ENCODE measurements at regions not wholly inside any gene's neighbourhood (a gene's known extent, or its start where the extent isn't known, plus 50 kb on each side); places are given as distances from the start of the nearest gene placed in this dataset.
"Not testable (repeated sequence)": the region's sequence is repeated elsewhere in the genome, so short reads cannot be mapped to it uniquely, and the experiment has no call there.

DNA sequence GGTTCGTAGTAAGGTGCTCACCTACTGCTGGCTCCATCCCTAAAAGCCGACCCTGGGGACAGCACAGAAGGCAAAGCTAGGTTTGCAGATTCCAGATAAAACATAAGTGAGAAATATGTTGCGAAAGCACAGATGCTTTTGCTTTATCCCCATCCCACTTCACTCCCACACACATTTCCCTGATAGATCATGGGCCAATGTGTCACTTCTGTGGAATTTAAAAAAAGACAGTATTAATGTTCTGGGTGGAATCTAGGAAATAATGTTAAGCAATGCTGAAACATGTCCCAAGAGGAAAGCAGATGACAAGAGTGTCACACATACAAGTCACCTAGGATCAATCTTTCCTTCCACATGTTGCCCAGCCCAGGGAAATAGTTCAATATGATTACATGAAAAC is 661.0 kb upstream of the MIR17HG start:
- DNase-seq (ENCODE audit: low read depth): no peak

DNA sequence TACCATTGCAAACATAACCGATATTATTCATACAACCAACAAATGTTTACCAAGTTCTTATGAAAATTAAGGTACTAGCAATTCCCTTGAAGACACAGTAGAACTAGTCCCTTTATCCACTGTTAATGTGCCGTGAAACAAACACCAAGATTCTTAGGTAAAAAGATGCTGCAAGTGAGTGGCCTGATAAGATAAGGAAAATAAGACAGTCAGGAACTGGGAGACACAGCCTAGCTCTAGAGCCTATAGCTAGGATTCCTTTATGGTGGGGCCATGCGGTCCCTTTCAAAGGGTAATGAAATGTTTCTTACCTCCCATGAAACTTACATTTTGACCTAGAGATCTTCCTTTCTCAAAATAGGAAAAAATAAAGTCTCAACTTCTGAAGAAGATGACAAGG is 658.4 kb upstream of the MIR17HG start:
- DNase-seq (ENCODE audit: low read depth): no peak

DNA sequence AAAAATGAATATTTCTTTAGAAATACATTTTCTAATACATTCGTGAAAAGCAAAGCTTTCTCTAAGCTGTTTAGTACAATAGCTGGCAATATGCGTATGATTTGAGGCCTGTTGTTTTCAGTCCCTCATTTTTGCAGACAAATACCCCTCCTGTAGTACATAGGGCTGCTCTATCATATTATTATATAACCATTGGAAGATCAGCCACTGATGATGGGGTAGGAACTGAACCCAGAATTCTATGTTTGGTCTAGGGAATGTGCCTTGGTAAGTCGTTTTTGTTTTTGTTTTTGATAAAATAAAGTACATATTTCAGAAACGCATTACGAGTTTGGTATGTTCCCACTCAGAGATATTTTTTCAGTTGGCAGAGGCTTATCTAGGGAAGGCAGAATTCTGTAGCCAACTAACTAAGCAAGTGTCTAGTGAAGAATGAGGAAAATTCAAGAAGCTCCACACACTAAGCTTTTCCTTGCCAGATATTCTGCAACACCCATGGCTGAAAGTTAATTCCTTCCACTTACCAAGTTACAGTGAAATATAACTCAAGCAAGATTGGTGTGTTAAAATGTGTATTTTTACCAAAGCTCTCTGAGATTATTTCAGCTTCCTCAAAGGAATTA is 656.9 kb upstream of the MIR17HG start:
- DNase-seq (ENCODE audit: low read depth): no peak

DNA sequence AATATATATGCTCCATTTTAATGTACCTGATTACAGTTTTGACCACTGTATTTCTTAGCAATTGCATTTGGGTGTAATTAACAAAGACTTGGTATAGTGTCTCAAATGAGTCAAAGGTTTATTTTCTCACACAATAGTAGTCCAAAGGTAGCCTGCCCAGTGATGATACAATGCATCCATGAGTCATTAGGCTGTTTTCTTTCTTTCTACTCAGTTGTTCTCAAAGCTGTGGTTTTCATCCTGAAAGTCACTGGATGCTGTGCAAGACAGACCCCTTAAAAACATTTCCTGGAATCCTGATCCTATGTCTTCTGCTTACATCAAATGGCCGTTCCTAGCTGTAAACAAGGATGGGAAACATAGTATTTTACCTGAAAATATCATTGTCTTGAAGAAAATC is 651.2 kb upstream of the MIR17HG start:
- DNase-seq (ENCODE audit: low read depth): no peak

DNA sequence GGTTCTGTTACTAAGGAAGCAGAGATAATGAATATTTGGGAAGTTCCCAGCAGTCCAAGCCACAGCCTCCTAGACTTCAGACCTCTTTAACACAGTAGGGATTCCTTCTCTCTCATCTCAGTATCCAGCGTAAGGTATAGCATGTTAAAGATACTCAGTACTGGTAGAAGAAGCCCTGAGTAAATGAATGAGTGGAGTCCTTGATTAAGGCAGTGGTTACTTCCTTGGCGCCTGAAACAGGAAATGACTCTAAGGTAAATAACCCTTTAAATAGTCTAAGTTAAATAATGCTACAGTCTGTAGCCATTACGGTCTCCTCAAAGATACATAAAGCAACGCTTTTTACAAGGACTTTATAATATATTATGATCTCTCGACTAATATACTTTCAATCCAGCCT is 650.8 kb upstream of the MIR17HG start:
- no peak for DNase-seq (ENCODE audit: low read depth)

DNA sequence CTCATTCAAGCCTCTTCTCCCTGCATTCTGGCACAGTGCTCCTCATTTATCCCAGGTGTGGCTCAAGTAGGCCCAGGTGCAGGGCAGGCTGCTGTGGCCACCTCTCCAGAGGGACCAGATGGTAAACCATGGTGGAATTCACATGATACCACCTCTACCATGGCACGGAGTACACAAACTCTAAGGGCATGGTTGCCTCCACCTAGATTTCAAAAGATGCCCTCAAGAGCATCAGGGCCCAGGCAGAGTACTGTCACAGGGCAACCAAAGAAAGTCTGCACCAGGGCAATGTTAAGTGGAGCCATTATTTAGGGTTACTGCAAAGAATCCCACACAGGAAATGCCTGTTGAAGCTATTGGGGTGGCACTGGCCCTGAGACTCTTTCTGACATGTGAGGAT is 647.1 kb upstream of the MIR17HG start:
- DNase-seq (ENCODE audit: low read depth): no peak

DNA sequence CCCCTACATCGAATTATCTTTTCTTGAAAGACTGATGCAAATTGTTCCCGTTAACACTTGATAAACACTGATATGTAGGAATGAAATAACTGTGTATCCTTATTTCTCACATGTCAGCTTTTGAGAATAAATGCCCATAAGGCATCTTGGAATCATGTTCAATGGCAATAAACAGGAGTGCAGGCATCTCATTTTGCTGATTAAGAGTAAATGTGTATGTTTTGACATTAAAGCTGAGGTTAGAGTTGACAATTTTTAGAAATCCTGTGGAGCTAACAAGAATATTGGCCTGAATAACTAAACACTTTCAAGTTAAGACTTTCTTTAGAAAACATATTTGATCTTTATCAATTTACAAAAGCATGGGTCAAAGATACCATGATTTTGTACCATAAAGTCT is 646.2 kb upstream of the MIR17HG start:
- DNase-seq (ENCODE audit: low read depth): no peak

DNA sequence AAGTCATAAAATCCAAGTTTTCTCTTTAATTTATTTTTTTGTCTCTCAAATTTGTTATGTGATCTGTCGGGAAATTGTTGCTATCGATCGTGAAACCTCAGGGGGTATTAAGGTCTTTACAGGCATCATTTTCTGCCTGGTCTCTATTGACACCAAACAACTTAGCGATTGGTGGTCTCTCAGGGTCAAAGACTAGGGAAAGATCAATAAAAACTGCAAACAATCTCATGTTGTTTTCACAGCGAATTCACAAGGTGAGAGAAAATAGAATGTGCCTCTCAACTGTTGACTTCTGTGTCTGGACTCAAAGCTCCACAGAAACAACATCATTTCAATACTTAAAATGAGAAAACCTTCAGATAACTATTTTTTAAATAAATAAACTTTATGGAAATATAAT is 645.4 kb upstream of the MIR17HG start:
- DNase-seq (ENCODE audit: low read depth): no peak

DNA sequence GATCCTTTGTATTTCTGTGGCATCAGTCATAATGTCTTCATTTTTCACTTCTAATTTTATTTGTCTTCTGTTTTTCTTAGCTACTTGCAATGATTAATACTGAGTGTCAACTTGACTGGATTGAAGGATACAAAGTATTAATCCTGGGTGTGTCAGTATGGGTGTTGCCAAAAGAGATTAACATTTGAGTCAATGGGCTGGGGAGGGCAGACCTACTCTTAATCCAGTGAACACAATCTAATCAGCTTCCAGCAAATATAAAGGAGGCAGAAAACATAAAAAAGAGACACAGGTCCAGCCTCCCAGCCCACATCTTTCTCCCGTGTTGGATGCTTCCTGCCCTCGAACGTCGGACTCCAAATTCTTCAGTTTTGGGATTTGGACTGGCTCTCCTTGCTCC is 640.9 kb upstream of the MIR17HG start:
- DNase-seq (ENCODE audit: low read depth): no peak

DNA sequence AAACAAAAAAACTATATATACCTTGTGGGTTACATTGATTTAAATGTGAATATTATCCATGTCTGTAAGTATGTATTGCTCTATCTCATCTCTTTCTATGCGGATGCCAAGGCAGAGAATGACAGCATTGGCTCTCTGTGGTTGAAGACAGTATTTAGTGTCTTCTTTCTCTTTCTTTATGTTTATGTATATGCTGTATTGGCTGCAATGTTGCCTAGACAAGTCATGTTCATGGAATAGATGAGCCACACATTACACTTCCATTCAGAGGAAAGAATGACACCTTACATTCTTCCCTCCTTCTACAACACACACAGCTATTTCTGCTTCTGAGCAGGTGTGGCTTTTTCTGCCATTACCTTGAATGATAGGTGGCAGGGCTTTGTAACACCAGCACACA is 639.4 kb upstream of the MIR17HG start:
- DNase-seq (ENCODE audit: low read depth): no peak

DNA sequence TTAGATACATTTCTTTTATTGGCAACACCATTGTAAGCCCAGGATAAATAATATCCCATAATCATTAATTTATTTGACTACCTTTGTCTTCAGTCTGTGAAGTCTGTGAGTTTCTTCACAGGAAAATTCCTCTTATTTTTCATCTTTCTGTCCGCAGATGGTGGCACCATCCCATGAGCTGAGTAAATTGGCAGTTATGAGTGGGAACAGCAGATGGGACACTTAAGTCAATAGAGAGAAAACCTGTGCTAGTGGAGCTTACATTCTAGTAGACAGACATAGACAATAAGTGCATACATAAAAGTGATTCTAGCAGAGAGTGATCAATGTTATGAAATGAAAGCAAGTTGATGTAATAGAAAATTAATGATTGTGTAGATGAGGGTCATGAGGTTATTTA is 638.2 kb upstream of the MIR17HG start:
- DNase-seq (ENCODE audit: low read depth): no peak

DNA sequence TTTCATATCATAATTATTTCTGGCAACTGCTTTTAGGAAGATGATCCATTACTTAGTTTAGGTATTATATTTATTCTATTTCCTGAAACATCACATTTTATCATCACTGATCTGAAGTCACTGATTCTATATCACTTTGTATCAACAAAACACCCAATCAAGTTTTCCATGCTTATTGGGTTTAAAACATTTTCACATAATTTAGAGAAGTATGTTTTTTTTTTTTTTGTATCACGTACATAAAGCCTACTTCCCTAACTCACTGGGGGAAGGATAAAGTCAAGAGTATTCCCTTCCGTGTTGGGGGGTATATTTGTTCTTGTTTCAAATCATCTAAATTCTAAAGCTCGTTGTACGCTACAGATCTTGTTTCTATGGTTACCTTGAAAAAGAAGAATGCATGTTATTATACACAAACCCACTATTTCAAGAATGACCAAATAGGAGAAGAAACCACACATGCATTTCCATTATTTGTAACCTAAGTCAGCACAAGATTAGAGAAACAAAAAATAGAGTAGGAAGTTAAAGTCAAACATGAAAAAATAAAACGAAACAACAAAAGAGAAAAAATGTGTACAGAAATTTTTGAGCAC is 637.2 kb upstream of the MIR17HG start:
- DNase-seq (ENCODE audit: low read depth): no peak

DNA sequence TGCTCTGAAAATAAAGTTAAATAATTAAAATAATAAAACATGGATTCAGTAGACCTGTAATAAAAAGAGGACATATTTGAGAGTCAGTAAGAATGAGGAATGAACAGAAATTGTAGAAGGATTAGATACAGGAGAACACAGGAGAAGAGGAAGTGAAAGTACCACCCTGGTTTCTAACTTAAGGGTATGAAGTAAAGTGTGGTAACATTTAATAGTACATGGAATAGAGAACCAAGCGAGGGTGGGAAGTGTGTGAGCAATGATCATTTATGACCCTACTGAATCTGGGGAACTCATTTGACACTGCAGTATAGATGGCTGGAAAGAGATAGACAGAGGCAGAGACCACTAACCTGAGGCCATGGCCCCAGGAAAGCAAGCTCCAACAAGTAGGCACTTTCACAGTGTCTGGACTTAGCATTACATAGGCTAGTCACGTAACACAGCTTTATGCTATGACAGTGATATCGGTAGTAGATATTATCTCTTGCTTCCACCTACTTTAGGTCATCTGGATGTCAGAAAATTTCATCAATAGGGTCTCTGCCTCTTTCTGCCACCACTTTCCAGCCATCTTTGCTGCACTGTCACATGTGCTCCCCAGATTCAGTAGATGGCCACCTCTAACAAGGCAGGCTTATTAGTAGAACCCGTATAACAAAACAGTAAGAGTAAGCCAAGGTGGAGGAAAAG is 633.9 kb upstream of the MIR17HG start:
- DNase-seq (ENCODE audit: low read depth): no peak

DNA sequence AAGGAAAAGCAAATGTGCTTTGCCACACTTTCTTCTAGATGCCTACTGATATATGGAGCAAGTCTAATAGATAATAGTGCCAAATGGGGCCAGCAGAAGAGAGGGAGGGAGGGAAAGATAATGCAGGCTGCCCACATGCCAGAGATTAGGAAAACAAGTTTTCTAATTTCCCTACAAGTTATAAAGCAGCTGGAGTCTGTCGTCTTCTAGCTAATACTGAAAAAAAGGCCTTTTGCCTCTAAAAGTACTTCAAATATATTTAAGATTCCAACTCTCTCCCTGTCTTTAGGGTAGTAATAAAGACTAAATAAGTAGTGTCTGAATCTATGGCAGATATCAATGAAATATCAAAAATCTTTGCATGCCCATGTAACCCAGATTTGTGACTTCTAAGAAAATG is 632.0 kb upstream of the MIR17HG start:
- DNase-seq (ENCODE audit: low read depth): no peak

DNA sequence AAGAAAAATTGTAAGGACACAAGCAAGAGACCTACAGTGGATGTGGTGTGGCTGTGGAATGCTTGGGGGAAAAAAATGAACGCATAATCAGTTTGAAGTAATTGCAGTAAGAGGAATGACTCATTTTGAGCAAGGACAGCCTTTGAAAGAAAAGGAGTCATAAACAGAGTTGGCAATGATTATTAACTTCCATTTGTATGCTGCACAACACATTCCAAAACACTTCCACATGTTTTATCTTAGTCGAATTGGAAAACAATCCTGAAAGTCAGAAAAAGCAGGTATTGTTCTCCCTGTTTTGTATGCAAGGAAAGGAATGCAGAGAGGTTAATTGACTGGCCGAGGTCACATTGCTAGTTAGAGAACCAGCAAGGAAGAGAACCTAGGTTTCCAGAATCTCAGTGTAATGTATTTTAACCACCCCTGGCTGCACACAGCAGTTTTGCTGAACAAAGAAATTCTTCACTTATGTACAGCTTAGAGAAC is 630.0 kb upstream of the MIR17HG start:
- no peak for DNase-seq (ENCODE audit: low read depth)

DNA sequence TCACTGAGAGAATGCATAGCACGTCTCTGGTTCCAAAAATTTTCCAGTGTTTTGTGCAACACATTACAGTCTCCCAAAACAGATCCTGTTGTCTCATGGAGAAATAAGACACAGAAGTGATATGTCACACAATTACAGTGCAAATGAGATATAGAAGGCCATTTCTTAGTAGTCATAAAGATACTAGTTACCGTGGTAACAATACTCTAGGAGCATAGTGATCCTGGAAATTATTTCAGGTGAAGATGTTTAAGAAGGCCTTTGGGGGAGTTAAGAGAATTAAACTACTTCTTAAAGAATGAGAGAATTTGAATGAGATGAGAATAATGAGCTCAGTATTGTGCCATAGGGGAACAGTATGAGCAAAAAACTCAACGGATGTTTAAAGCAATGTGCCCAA is 628.0 kb upstream of the MIR17HG start:
- DNase-seq (ENCODE audit: low read depth): no peak

DNA sequence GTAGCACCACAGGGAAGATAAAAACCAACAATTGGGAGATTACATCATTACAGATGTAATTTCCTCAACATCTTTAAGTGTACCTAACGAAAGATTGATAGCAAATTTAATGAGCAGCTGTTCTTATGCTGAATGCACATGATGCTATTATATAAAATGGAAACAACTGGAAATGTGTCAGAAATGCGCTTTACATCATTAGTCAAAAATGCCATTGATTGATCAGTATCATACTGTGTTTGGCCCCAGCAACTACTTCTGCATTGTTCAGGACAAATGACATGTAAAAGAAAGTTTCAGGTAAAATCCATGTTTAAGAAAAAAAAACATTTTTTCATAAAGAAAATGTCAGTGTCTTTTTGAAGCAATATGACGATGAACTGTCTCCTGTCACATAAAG is 625.5 kb upstream of the MIR17HG start:
- DNase-seq (ENCODE audit: low read depth): no peak

DNA sequence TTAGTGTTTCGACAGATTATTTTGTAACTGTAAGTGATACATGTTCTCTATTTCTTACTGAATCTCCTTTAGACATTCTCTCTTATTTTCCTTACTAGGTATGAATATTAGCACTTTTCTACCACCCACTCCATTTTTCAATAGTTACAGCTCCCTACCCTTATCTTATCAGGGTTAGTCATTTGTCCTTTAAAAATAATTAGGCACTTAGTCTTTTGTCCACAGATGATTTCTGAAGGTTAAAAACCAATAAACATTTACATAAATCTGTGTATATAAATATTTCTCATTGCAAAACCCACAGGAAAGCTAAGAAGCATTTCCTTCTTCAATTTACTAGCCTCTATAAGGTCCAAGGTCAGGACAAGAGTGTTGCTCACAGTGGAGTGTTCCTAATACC is 624.1 kb upstream of the MIR17HG start:
- no peak for DNase-seq (ENCODE audit: low read depth)

DNA sequence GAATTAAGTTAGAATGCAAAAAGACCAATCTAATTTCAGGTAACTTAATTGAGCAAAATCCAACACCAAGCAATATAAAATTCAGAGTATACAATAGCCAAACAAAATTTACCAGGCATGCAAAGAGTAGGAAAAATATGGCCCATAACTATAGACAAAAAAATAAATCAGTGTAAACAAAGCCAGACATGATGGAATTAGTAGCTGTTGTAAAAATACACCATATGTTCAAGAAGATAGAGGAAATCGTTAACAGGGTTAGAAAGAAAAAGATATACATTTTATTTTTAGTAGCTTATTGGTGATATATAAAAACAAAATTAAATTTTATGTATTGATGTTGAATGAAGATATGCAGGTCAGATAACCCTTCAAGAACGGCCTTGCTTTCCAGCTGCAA is 621.1 kb upstream of the MIR17HG start:
- no peak for DNase-seq (ENCODE audit: low read depth)

DNA sequence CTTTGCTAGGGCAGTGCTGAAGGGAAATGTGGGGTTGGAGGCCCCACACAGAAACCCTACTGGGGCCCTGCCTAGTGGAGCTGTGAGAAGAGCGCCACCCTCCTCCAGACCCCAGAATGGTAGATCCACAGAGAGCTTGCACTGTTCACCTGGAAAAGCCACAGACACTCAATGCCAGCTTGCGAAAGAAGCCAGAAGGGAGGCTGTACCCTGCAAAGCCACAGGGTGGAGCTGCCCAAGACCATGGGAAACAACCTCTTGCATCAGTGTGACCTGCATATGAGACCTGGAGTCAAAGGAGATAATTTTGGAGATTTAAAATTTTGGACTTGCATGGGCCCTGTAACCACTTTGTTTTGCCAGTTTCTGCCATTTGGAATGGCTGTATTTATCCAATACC is 615.4 kb upstream of the MIR17HG start:
- DNase-seq (ENCODE audit: low read depth): no peak

DNA sequence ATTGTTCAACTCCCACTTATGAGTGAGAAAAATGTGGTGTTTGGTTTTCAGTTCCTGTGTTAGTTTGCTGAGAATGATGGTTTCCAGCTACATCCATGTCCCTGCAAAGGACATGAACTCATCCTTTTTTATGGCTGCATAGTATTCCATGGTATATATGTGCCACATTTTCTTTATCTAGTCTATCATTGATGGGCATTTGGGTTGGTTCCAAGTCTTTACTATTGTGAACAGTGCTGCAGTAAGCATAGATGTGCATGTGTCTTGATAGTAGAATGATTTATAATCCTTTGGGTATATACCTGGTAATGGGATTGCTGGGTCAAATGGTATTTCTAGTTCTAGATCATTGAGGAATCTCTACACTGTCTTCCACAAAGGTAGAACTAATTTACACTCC is 613.0 kb upstream of the MIR17HG start:
- DNase-seq (ENCODE audit: low read depth): not testable (repeated sequence)

DNA sequence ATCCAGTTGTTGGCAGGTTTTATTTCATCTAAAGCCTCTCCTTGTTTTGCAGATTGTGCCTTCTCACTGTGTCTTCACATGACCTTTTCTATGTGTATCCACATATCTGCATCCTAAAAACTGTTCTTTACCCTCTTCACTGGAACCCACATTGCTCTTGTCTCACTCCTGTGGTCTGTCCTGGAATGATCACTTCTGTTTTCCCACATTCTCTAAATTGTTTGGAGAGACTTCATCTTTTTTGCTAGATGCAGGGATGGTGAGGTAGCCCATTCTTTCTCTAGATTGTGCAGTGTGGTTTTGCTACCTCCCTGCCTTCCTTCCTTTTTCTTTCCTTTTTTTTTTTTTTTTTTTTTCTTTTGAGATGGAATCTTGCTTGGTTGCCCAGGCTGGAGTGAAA is 608.6 kb upstream of the MIR17HG start:
- DNase-seq (ENCODE audit: low read depth): no peak

DNA sequence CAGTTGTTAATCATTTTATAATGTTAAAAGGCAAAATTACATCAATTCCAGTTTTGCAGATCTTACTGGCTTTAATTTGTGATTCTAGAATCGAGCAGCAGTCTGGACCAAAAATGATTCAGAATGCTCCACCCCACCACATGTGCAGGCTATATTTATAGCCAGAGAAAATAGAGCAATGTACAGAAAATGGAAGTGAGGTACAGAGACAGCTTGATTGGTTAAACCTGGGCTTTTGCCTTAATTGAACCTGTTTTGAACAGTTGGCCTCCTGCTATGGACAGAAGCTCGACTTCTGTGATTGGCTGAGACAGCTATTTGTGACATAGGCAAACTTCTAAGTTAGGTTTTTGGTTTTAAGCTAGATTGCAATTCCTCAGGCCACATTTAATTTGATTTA is 607.4 kb upstream of the MIR17HG start:
- DNase-seq (ENCODE audit: low read depth): no peak

DNA sequence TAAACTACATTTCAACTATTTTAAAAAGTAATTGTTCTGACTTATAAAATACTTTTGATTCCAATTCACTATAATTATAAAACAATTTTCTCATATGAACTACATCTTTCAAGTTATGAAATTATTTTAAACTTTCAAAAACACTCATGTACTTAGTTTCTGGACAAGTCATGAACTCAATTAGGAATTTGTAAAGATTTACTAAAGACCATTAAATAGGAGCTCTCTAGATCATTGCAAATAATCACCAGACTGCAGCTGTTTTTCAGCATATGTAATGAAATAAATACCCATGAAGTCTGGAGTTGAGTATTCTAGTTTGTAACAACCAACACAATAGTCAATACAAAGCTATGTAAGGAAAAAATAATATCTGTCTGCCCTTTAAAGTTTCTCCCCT is 605.1 kb upstream of the MIR17HG start:
- DNase-seq (ENCODE audit: low read depth): no peak

All from activated T-cell treated with anti-CD3 and anti-CD28 coated beads for 48 hours (primary cell).